Right lobe of liver (tissue), 4 donors: ENCODE measurements at regions not wholly inside any gene's neighbourhood (a gene's known extent, or its start where the extent isn't known, plus 50 kb on each side); places are given as distances from the start of the nearest gene placed in this dataset.

Experiments
- POLR2A ChIP-seq: fragments of 450-650 bp; IDR thresholded peaks from one replicate; pipeline ENCODE4 v1.6.1; 2017; ENCODE audit warnings: antibody characterized with exemption, mild to moderate bottlenecking
- TF ChIP-seq, protein P1 (sequence below), 4 donors: fragments of 200-600 bp in 3 of 4; fragments of 450-650 bp in 1 of 4; IDR thresholded peaks; one replicate each; pipeline versions ENCODE4 v1.5.1 to v1.8.0; 2016 to 2022; ENCODE audit warnings: antibody characterized with exemption in 4 of 4, mild to moderate bottlenecking in 2 of 4
- donor health status: DM: no; HTN: no; CAD: no.
- donor health status: DM: no; HTN: no; CAD: no.
- donor health status: DM: no; HTN: yes; CAD: no.

DNA sequence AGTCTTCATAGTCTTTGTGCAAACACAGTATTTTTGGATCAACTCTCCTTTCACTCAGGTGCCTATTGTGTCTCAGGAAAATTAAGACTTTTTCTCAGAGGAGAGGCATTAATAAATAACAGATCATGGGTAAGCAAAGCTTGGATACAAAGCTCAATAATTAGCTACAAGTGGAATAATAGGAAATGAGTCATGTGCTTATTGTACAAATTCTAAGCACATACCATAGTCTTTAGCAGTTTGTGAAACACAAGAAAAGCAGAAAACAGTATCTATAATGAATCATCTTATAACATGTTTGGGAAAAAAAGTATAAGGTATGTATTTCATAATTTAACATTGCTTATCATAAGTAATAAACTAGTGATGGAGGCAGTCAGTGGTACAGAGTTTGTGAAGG, 477.0 kb downstream of the CDH10 start:
- TF ChIP-seq, protein P1, sequence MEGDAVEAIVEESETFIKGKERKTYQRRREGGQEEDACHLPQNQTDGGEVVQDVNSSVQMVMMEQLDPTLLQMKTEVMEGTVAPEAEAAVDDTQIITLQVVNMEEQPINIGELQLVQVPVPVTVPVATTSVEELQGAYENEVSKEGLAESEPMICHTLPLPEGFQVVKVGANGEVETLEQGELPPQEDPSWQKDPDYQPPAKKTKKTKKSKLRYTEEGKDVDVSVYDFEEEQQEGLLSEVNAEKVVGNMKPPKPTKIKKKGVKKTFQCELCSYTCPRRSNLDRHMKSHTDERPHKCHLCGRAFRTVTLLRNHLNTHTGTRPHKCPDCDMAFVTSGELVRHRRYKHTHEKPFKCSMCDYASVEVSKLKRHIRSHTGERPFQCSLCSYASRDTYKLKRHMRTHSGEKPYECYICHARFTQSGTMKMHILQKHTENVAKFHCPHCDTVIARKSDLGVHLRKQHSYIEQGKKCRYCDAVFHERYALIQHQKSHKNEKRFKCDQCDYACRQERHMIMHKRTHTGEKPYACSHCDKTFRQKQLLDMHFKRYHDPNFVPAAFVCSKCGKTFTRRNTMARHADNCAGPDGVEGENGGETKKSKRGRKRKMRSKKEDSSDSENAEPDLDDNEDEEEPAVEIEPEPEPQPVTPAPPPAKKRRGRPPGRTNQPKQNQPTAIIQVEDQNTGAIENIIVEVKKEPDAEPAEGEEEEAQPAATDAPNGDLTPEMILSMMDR (IDR thresholded peaks at IDR 0.05) = no peak
- no peak for TF ChIP-seq POLR2A
